ENCODE measurements at regions not wholly inside any gene's neighbourhood (a gene's known extent, or its start where the extent isn't known, plus 50 kb on each side); places are given as distances from the start of the nearest gene placed in this dataset.

DNA sequence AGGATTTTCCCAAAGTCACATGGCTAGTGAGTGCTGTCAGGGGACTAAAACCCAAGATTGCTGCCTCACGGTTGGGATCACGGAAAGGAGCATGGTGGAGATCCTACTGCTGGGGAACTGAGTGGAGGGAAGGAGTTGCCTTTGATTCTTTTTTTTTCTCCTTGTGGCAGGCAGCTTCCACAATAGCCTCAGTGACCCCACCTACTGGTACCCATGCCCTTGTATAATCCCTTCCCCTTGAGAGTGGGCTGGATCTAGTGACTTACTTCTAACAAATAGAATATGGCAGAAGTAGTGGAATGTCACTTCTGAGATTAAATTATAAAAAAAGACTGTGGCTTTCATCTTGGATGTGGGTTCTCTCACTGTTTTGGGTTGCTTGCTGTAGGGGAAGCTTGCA is 135.7 kb downstream of the DICER1 start:
- TF ChIP-seq, protein P1, sequence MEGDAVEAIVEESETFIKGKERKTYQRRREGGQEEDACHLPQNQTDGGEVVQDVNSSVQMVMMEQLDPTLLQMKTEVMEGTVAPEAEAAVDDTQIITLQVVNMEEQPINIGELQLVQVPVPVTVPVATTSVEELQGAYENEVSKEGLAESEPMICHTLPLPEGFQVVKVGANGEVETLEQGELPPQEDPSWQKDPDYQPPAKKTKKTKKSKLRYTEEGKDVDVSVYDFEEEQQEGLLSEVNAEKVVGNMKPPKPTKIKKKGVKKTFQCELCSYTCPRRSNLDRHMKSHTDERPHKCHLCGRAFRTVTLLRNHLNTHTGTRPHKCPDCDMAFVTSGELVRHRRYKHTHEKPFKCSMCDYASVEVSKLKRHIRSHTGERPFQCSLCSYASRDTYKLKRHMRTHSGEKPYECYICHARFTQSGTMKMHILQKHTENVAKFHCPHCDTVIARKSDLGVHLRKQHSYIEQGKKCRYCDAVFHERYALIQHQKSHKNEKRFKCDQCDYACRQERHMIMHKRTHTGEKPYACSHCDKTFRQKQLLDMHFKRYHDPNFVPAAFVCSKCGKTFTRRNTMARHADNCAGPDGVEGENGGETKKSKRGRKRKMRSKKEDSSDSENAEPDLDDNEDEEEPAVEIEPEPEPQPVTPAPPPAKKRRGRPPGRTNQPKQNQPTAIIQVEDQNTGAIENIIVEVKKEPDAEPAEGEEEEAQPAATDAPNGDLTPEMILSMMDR (IDR thresholded peaks at IDR 0.05), result no peak
- no peak for TF ChIP-seq POLR2A (IDR thresholded peaks at IDR 0.05)

All from Peyer's patch (tissue), 4 donors.